ENCODE measurements at regions not wholly inside any gene's neighbourhood (a gene's known extent, or its start where the extent isn't known, plus 50 kb on each side); places are given as distances from the start of the nearest gene placed in this dataset.

DNA sequence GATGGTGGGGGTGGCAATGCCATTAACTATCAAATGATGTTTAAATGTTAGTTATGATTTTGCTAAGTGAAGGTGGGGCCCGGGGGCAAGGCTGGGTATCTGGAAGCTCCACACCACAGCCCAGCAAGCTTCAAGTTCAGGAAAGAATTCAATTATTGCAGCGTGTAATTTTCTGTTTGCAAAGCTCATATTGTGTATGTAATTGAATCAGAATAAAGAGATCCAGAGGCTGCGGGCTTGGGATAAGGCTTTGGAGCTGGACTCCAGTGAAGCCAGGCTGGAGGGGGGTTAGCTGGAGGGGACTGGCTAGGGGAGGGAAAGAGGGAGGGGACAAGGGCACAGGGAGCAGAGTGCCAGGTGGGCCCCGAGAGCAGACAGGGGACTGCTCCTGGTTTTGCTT is 557.1 kb upstream of the CADM1 start:
- TF ChIP-seq, protein P1, sequence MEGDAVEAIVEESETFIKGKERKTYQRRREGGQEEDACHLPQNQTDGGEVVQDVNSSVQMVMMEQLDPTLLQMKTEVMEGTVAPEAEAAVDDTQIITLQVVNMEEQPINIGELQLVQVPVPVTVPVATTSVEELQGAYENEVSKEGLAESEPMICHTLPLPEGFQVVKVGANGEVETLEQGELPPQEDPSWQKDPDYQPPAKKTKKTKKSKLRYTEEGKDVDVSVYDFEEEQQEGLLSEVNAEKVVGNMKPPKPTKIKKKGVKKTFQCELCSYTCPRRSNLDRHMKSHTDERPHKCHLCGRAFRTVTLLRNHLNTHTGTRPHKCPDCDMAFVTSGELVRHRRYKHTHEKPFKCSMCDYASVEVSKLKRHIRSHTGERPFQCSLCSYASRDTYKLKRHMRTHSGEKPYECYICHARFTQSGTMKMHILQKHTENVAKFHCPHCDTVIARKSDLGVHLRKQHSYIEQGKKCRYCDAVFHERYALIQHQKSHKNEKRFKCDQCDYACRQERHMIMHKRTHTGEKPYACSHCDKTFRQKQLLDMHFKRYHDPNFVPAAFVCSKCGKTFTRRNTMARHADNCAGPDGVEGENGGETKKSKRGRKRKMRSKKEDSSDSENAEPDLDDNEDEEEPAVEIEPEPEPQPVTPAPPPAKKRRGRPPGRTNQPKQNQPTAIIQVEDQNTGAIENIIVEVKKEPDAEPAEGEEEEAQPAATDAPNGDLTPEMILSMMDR (IDR thresholded peaks at IDR 0.05) = no peak
- no peak for TF ChIP-seq POLR2A (IDR thresholded peaks at IDR 0.05)

Measured in esophagus squamous epithelium (tissue), 4 donors.